Vagina (tissue), 2 donors: ENCODE measurements at regions not wholly inside any gene's neighbourhood (a gene's known extent, or its start where the extent isn't known, plus 50 kb on each side); places are given as distances from the start of the nearest gene placed in this dataset.

Experiments
- DNase-seq, 2 donors: peaks; one replicate each; pipeline ENCODE4 v3.0.0-alpha.2; 2017; ENCODE audit errors: extremely low spot score in 2 of 2
- H3K27ac ChIP-seq: fragments of 200-600 bp; sonication (generic); one replicate; pipeline ENCODE4 v1.5.1; 2019
- H3K27me3 ChIP-seq: fragments of 200-600 bp; sonication (generic); one replicate; pipeline ENCODE4 v1.5.1; 2019
- H3K36me3 ChIP-seq, 2 donors: fragments of 200-600 bp; sonication (generic); one replicate each; pipeline ENCODE4 v1.5.1; 2017 to 2019
- H3K4me1 ChIP-seq: fragments of 200-600 bp; sonication (generic); one replicate; pipeline ENCODE4 v1.5.1; 2019
- H3K4me3 ChIP-seq, 2 donors: fragments of 200-600 bp; sonication (generic); 1 replicate in 1 of 2; 2 replicates in 1 of 2; pipeline ENCODE4 v1.5.1; 2016 to 2019
- H3K9me3 ChIP-seq: fragments of 200-600 bp; sonication (generic); one replicate; pipeline ENCODE4 v1.5.1; 2019
- POLR2A ChIP-seq, 2 donors: fragments of 450-650 bp; IDR thresholded peaks; one replicate each; pipeline ENCODE4 v1.6.1; 2017; ENCODE audit warnings: antibody characterized with exemption in 2 of 2, mild to moderate bottlenecking in 2 of 2, moderate library complexity in 2 of 2
- POLR2AphosphoS5 ChIP-seq, 2 donors: sonication (generic); formaldehyde crosslinking; IDR thresholded peaks; one replicate each; pipeline ENCODE4 v1.9.0; 2017; ENCODE audit warnings: antibody characterized with exemption in 2 of 2, mild to moderate bottlenecking in 2 of 2, low read depth in 1 of 2; ENCODE audit not compliant: insufficient read depth in 1 of 2
- intact Hi-C: fragments of 100-400 bp; cut with DNase I; formaldehyde crosslinking; loops from one replicate; pipeline ENCODE4 v1.15.1; 2023
- TF ChIP-seq, protein P1 (sequence below), 3 experiments: fragments of 450-650 bp in 2 of 3; fragments of 200-600 bp in 1 of 3; sonication (generic) in 1 of 3; IDR thresholded peaks; one replicate each; pipeline ENCODE4 v1.5.1; 2017 to 2019; ENCODE audit warnings: antibody characterized with exemption in 3 of 3, mild to moderate bottlenecking in 2 of 3, moderate library complexity in 2 of 3

DNA sequence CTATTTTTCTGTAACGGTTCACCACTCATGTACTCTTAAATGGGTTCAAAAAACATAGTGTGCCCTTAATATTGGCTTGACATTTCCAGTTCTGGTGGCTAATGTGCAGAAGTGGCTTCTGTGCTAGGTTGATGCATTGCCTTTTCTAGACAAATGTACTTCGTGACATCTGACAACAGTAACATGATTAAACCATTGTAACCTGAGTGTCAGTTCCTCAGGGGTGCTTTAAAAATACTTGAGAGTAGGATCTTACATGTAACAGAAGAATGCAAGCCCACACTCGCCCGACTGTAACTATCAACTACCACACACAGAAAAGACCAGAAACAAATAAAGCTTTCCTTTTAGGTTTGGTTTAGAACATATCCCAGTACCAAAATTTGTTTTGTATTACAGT lies 393.4 kb upstream of the NFE2L3 start:
- H3K27ac ChIP-seq, result no peak overlapping the region
- no peaks in the 10 kb centered on the region for H3K36me3 ChIP-seq
- no peaks in the 10 kb centered on the region for H3K27me3 ChIP-seq
- H3K4me3 ChIP-seq, result no peak overlapping the region
- no peaks in the 10 kb centered on the region for H3K9me3 ChIP-seq
- TF ChIP-seq POLR2AphosphoS5 (IDR thresholded peaks at IDR 0.05; ENCODE audit: insufficient read depth in 1 of 2, low read depth in 1 of 2) (no peak), POLR2A (IDR thresholded peaks at IDR 0.05) (no peak)
- TF ChIP-seq, protein P1, sequence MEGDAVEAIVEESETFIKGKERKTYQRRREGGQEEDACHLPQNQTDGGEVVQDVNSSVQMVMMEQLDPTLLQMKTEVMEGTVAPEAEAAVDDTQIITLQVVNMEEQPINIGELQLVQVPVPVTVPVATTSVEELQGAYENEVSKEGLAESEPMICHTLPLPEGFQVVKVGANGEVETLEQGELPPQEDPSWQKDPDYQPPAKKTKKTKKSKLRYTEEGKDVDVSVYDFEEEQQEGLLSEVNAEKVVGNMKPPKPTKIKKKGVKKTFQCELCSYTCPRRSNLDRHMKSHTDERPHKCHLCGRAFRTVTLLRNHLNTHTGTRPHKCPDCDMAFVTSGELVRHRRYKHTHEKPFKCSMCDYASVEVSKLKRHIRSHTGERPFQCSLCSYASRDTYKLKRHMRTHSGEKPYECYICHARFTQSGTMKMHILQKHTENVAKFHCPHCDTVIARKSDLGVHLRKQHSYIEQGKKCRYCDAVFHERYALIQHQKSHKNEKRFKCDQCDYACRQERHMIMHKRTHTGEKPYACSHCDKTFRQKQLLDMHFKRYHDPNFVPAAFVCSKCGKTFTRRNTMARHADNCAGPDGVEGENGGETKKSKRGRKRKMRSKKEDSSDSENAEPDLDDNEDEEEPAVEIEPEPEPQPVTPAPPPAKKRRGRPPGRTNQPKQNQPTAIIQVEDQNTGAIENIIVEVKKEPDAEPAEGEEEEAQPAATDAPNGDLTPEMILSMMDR (IDR thresholded peaks at IDR 0.05), result no peak
- no peak for DNase-seq
- peaks cover 19% of the 10 kb centered on the region for H3K4me1 ChIP-seq
- intact Hi-C loops, result no loop called here

DNA sequence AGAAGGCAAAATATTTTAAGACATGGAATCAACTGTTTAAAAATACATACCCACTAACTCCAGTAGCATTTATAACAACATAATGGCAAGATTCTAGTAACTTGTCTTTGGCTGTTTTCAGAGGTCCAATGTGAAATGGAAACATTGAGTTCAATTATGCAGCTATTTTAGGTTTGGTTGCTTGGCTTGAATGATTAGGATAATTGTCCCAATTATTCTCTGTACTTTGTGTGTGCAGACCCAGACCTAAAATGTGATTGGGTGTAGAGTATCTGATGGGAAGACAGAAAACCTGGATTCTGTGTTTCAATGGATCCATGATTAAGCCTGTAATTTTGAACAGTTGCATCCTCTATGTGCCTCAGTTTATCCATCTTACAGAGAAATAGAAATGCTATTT lies 392.7 kb upstream of the NFE2L3 start:
- DNase-seq, result no peak
- intact Hi-C loops, result no loop called here
- H3K27ac ChIP-seq, result no peak overlapping the region
- peaks cover 12% of the 10 kb centered on the region for H3K4me1 ChIP-seq
- H3K27me3 ChIP-seq, result no peaks in the 10 kb centered on the region
- H3K4me3 ChIP-seq, result no peak overlapping the region
- no peaks in the 10 kb centered on the region for H3K9me3 ChIP-seq
- TF ChIP-seq POLR2AphosphoS5 (IDR thresholded peaks at IDR 0.05; ENCODE audit: insufficient read depth in 1 of 2, low read depth in 1 of 2), result no peak
- no peak for TF ChIP-seq POLR2A (IDR thresholded peaks at IDR 0.05)
- TF ChIP-seq, protein P1 (IDR thresholded peaks at IDR 0.05), result no peak
- no peaks in the 10 kb centered on the region for H3K36me3 ChIP-seq

GRCh38 chr7:25759748-25760147 lies 392.2 kb upstream of the NFE2L3 start:
- intact Hi-C loops, result no loop called here
- Histone ChIP-seq H3K36me3 (no peaks in the 10 kb centered on the region), H3K9me3 (no peaks in the 10 kb centered on the region), H3K4me3 (no peak overlapping the region), H3K4me1 (peaks cover 7% of the 10 kb centered on the region), H3K27ac (no peak overlapping the region), H3K27me3 (no peaks in the 10 kb centered on the region)
- DNase-seq, result no peak
- TF ChIP-seq POLR2AphosphoS5 (IDR thresholded peaks at IDR 0.05; ENCODE audit: insufficient read depth in 1 of 2, low read depth in 1 of 2), result no peak

DNA sequence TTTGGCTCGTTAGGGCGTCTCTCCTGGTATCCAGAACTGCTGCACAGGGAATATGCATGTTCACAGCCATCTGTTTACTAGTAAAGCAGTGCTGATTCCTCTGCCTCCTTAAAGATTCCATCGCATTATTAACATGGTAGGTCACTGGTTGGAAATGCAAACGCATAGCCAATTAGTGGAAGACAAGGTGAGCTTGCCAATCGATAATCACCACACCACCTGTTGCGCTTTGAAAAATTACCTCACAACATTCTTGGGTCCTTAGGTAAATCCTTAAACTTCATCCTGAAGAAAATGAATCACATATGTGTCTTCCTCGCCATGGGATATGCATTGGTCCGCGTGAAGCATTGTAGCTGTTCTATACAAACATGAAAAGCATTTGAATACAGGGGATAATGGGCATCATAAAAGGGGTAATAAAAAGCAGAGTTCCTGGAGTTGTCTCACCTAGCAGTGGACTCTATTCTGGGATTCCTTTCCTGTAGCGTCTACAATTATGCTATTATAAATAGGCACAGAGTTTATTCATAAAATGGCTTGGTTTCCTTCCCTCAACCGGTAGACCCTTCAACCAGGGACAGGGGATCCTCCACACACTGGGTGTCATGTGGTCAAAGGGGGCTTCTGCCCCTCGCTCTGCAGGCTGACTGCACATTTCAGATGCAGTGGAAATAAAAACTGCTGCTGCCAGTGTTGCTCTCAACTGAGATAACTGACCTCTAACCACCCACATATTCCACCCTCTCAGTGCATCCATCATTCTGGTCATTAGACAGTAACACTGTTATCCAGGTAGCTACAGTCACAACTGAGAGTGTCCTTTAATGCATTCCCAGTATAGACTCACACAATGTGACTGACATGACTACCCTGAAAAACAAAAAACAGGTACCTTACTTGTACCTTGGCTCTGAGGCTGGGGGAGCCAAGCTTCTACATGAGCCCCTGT lies 389.2 kb upstream of the NFE2L3 start:
- Histone ChIP-seq H3K36me3 (no peaks in the 10 kb centered on the region), H3K27me3 (no peaks in the 10 kb centered on the region), H3K4me1 (no peaks in the 10 kb centered on the region), H3K27ac (no peak overlapping the region), H3K4me3 (no peak overlapping the region), H3K9me3 (no peaks in the 10 kb centered on the region)
- TF ChIP-seq POLR2AphosphoS5 (IDR thresholded peaks at IDR 0.05; ENCODE audit: insufficient read depth in 1 of 2, low read depth in 1 of 2) (no peak), POLR2A (IDR thresholded peaks at IDR 0.05) (no peak)
- TF ChIP-seq, protein P1 (IDR thresholded peaks at IDR 0.05), result no peak
- no peak for DNase-seq
- intact Hi-C loops, result no loop called here

GRCh38 chr7:25763463-25763860 lies 388.5 kb upstream of the NFE2L3 start:
- intact Hi-C loops, result no loop called here
- no peaks in the 10 kb centered on the region for H3K36me3 ChIP-seq
- no peaks in the 10 kb centered on the region for H3K9me3 ChIP-seq
- TF ChIP-seq, protein P1 (IDR thresholded peaks at IDR 0.05), result no peak
- TF ChIP-seq POLR2A (IDR thresholded peaks at IDR 0.05) (no peak), POLR2AphosphoS5 (IDR thresholded peaks at IDR 0.05; ENCODE audit: insufficient read depth in 1 of 2, low read depth in 1 of 2) (no peak)
- H3K4me1 ChIP-seq, result no peaks in the 10 kb centered on the region
- no peak for DNase-seq
- no peak overlapping the region for H3K4me3 ChIP-seq
- no peak overlapping the region for H3K27ac ChIP-seq
- H3K27me3 ChIP-seq, result no peaks in the 10 kb centered on the region
